HG02798 (cell line): ENCODE measurements at regions not wholly inside any gene's neighbourhood (a gene's known extent, or its start where the extent isn't known, plus 50 kb on each side); places are given as distances from the start of the nearest gene placed in this dataset.

Source experiments
- ATAC-seq: cut with Tn5 transposase; IDR thresholded peaks from one replicate; pipeline ENCODE4 v1.9.1; 2021; ENCODE audit warnings: mild to moderate bottlenecking; ENCODE audit not compliant: unreplicated experiment, poor library complexity

- no peak for ATAC-seq
These were observed 497.1 kb downstream of the ARHGEF28 start for GRCh38 chr5:74122979-74123590.

GRCh38 chr5:74122175-74122574 is 496.2 kb downstream of the ARHGEF28 start:
- no peak for ATAC-seq

GRCh38 chr5:74120585-74120984 is 494.6 kb downstream of the ARHGEF28 start:
- ATAC-seq = no peak

GRCh38 chr5:74118071-74118470 is 492.1 kb downstream of the ARHGEF28 start:
- ATAC-seq = no peak

GRCh38 chr5:74116984-74117383 is 491.0 kb downstream of the ARHGEF28 start:
- no peak for ATAC-seq

GRCh38 chr5:74116266-74116665 is 490.3 kb downstream of the ARHGEF28 start:
- no peak for ATAC-seq

GRCh38 chr5:74113927-74114326 is 487.9 kb downstream of the ARHGEF28 start:
- ATAC-seq = no peak

- no peak for ATAC-seq
These were observed 487.2 kb downstream of the ARHGEF28 start for GRCh38 chr5:74113196-74113540.

GRCh38 chr5:74112372-74113195 is 486.6 kb downstream of the ARHGEF28 start:
- no peak for ATAC-seq

- ATAC-seq = no peak
These were observed 485.8 kb downstream of the ARHGEF28 start for GRCh38 chr5:74111764-74112163.

- no peak for ATAC-seq
These were observed 483.3 kb downstream of the ARHGEF28 start for GRCh38 chr5:74109344-74109743.

GRCh38 chr5:74107899-74108298 is 481.9 kb downstream of the ARHGEF28 start:
- no peak for ATAC-seq

- no peak for ATAC-seq
These were observed 479.3 kb downstream of the ARHGEF28 start for GRCh38 chr5:74105126-74105780.

- ATAC-seq = no peak
These were observed 477.4 kb downstream of the ARHGEF28 start for GRCh38 chr5:74103131-74104023.

GRCh38 chr5:74100268-74100665 is 474.3 kb downstream of the ARHGEF28 start:
- no peak for ATAC-seq

- no peak for ATAC-seq
These were observed 473.7 kb downstream of the ARHGEF28 start for GRCh38 chr5:74099538-74100267.

- no peak for ATAC-seq
These were observed 472.9 kb downstream of the ARHGEF28 start for GRCh38 chr5:74098941-74099340.

GRCh38 chr5:74098456-74098855 is 472.5 kb downstream of the ARHGEF28 start:
- no peak for ATAC-seq

- no peak for ATAC-seq
These were observed 470.3 kb downstream of the ARHGEF28 start for GRCh38 chr5:74096325-74096724.

- ATAC-seq = no peak
These were observed 469.9 kb downstream of the ARHGEF28 start for GRCh38 chr5:74095871-74096270.
